NCI-H2171 treated with DMSO at 0.1 percent for 48 hours (cell line): ENCODE measurements at regions not wholly inside any gene's neighbourhood (a gene's known extent, or its start where the extent isn't known, plus 50 kb on each side); places are given as distances from the start of the nearest gene placed in this dataset.

Source experiments
- DNase-seq: peaks from one replicate; lab custom pipeline; 2025; lab: John Stamatoyannopoulos, UW

DNA sequence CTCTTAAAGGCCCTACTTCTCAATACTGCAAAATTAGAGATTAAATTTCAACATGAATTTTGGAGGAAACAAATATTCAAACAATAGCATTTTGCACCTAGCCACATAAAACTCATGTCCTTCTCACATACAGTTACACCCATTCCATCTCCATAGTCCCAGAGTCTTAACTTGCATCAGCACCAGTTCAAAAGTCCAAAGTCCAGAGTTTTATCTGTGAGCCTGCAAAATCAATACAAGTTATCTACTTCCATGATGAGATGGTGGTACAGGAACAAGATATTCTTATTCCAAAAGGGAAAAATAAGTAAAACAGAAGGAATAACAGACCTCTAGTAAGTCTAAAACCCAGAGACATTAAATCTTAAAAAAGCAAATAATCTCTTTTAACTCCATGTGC, 686.0 kb upstream of the ADGRL4 start:
- no peak for DNase-seq

DNA sequence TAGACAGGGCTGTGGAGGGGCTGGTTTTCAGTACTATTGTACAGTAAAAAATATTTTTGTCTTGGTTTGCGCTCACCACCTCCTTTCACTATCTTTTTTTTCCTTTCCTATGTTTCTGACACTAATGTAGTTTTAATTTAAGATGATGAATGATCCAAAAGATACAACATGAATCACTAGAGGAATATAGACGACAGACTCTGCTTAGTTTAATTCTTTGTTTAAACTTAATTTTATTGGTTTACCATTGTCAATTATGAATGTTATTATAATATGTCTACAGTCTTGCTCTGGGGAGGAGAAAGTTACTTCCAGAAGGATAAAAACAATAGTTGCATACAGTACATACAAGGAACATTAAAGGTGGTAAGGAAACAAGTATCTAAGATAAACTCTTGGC, 682.4 kb upstream of the ADGRL4 start:
- no peak for DNase-seq

DNA sequence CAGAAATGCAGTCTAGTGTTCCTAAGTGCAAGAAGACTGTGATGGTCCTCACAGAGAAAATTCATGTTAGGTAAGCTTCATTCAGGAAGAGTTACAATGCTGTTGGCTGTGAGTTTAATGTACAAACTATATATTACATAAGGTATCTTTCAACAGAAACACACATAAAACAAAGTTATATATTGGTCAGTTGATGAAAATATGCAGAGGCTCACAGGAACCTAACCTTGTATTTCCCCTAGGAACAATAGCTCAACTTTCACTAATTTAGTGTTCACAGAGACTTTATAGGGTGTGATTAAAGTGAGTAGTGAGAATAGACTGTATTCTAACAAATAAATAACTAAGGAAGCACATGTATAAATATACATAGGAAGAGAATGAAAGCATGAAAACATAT, 676.9 kb upstream of the ADGRL4 start:
- DNase-seq = no peak

DNA sequence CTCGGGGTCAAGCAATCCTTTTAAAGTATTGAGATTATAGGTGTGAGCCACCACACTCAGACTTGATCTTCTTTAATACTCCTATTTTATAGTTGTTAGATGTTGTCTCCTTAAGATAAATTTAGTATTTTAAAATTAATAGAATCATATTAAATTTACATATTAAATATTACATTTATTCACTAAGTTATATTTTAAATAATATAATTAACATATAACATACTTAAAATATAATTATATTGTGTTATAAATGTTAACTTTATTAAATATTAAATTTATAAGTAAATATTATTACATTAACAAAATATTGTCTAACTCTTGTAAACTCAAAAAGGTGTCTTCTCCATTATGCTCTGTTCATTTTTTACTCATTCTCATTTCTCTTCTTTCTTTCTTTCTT, 675.9 kb upstream of the ADGRL4 start:
- DNase-seq = no peak

DNA sequence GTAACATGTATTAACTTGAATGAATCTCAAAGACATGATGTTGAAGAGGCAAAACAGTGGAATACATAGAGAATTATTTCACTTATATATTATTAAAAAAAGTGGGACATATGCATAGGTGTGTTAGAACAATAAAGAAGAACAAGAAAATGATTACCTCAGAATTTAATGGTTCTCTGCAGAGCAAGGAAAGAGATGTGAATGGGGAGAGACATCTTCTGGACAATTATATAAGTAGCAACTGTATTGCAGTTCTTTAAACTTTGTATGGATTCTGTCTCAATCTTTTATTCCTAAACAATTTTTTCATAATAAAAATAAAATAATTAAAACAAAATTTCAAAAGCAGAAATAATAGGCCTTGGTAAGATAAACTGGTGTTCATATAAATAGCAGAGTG, 674.9 kb upstream of the ADGRL4 start:
- no peak for DNase-seq

DNA sequence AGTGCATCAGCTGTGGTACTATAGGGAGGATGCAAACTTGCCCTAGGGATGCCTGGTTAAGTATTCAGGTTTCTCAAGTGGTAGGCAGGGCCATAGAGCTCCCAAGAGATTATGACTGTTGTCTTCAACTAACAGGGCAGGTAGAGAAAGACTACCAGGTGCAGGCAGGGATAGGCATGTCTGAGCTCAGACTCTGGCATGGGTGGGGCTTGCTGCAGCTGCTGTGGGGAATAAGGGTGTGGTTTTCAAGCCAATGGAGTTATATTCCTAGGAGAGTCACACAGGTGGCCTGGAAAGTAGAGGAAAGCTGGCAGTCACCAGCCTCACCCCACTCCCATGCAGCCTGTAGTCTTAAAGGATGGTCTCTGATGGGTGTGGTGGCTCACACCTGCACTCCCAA, 673.4 kb upstream of the ADGRL4 start:
- peak; percentile 56 for DNase-seq

DNA sequence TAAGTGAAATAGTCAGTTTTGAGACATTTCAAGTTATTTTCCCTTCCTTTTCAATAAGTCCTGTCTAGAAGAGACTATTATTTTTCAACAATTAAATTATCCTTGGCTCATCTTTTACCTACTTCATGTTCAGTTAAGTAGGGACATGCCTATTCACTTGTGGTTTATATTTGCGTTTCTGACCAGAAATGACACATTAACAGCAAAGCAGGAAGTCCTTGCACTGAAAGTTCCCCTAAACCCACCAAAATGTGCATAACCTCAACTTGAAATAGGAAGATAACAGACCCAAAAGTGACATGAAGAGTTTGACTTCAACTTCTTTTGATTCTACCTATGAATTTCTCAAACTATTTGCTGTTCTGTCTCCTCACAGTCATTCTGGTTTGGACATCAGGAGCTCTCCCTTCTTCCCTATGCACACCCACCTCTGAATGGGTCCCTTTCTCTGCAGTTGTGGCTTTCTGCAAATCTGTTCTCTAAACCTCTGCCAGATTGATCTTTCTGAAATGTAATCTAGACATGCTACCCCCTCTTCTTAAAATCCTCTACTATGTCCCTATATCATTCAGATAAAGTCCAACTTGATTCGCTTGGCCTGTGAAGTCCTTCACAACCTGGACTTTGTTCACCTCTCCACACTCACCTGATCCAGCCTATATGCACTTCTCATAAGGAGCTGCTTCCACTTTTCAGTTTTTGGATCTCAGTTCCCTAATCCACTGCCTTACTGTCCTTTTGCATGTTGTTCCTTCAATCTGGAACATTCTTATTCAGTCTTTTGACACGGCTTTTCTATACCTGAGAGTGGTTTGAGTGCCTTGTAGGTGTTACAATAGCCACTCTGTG, 661.5 kb upstream of the ADGRL4 start:
- DNase-seq = no peak

DNA sequence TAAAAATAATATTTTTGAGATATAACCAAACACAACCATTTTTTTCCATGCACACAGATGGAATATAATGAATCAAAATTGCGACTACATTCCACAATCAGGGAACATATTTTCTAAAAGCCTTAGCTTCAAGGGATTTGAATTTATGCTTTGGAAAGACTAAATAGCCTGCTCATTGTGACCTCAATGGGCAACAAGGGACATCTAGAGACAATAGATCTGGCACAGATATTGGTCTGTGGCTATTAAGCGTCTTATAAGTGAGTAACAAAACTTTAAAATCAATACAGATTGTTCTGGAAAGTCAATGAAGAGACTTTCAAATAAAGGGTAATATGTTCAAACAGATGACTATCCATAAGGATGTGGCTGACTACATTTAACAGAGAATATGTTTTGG, 660.6 kb upstream of the ADGRL4 start:
- no peak for DNase-seq

DNA sequence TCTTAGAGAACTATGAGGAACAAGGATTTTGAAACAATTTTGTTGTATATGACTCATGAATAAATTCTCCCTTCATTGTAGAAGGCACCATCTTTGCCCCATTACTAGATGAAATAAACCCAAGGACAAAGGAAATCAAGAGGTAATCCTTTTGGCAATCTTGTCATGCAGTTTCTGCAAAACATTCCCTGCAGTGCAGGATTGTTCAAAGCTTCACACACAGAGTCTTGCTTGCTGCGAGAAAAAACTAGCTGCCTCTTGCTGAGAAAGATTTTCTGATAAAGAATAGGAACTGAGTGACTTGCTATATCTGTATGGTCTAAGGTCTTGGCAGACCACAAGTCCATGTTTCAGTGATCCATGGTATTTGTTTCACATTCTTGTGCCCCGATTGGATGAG, 657.4 kb upstream of the ADGRL4 start:
- DNase-seq = no peak

DNA sequence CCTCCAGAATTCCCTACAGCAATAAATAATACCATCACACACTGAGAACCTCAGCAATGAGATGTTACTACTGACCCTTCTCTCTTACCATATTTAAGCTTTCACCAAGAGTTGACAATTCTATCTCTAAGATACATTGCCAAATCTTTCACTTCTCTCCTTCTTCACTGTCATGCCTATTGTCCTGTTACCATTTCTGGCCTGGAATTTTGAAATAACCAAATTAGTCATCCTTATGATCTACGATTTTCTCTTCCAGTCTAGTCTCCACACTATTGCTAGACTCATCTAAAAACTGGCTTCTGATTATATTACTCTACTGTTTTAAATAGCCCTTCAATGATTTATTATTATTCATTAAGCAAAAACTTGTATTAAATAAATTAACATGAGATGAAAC, 656.1 kb upstream of the ADGRL4 start:
- DNase-seq = no peak

DNA sequence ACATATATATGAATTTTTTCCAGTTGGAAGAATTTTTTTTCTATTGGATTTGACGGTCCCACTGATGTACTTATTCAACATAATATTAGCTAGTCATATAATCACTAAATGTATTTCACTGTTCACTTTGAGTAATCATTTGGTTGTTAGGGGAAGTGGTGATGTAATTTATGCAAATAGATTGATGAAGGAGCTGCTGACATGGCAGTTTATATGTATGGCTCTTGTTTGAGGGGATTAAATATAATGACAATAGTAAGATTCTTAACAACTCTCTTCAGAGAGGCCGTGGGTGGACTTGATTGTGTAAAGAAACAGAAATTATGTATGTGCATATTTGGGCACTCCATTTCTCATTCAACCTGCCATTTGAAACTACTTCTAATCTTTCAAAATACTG, 653.6 kb upstream of the ADGRL4 start:
- DNase-seq = no peak

DNA sequence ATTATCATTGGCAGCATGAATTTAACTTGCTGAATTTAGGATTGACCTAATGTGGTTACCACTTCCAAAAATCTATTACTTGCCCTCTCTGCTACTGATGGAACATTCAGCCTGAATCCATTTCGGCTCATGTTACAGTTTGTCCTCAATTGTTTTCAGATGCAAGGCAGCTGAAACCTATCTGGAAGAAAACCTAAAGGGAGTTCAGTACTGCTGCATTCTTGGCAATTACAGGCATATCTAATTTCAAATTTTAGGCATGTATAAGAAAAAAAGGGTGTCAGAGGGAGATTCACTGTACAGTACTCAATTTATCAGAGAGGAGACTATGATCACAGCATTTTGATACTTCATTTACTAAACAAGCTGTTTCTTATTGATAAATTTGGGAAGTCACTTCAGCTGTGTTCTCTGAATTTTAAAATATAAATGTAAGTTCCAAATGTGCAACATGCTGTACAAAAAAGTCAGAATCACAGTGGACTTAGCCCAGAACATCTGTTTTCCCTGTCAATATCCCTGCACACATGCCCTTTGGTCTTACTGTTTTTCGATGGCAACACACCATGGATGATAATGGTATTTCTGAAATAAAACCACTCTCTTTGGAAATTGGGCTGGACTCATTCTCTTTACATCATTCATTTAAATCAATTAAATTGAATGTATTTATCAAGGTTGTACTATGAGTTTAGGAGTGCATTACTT, 651.6 kb upstream of the ADGRL4 start:
- DNase-seq = peak; percentile 26

DNA sequence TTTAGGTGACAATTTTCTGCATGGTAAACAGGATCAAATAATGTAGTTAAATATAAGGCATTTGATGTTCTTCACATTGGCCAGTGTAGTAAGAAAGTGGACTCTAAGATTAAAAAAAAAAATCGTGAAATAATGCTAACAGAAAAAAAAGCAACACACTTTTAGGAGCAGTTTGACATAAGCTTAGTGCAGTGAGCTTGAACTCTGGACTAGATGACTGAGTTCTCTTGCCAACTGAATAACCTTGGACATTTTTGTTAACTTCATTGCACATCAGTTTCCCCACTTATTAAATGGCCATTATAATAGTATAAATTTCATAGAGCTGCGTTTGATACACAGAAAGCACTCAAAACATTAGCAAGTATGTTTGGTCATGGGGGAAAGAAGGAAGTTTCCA, 649.3 kb upstream of the ADGRL4 start:
- DNase-seq = no peak

DNA sequence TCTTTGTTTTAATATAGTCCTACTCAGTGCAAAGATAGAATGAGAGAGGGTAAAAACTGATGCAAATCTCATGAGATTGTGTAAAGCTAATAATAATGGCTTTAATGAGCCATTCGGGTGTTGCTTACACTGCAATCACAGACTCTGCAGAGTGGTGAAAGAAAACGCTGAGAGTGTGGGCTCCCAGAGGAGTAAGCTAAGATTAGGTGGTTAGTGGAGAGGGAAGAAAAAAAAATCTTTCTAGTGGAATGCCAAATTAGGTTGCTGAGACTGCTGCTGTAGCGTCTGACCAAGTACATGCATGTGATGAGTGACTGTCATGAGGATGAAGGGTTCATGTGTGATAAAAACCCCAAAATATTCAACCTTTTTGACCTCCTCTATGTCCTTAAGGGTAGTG, 645.9 kb upstream of the ADGRL4 start:
- no peak for DNase-seq

DNA sequence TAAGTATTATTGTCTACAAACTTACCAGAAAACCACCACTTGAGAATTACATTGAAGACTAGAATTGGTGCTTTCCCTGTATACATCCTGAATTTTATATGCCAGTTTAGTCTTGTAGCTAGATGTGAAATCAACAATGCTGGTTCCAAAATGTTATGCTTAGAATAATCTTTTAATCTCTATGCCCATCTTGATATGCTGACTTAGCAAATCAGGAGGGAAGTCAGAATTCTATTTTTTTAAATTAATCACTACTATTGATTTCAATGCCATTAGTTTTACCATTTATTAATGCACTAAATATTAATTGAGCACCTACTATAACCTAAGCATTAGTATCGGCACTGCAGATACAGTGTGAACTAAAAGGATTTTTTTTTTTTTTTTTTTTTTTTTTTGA, 641.6 kb upstream of the ADGRL4 start:
- no peak for DNase-seq

DNA sequence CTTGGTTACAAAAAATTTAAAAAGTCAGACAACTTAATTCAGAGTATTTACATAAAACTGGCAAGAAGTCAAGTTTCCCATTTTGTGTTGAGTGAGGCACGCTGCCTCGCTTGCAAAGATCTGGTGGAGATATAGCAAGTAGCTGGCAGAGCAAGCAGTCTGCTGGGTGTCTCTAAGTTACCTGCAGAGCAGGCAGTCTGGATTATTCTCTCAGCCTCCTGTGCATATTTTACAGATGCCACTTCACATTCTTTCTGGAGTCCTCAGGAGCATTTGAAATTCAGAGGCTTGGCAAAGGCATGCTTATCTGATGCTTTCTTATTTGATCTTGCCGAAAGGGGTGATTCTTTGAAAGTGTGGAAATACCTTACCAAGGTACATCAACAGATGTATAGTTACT, 640.4 kb upstream of the ADGRL4 start:
- no peak for DNase-seq

DNA sequence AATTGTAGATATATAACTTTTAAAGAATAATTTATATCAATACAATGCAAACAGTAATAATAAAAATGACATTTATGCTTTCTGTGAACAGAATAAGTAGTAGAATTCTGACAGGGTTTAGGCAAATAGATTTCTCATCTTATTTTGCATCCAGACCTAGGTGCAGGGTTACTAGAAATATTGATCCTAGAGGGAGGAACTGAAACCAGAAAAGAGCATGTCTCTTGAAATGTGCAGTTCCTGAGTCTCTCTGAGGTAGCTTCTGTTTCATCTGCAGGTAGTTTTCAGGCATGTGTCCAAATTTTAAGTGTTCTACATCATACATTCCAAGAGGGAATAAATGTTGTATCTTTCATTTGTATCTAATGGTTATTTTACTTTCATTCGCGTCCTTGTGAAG, 631.9 kb upstream of the ADGRL4 start:
- no peak for DNase-seq

DNA sequence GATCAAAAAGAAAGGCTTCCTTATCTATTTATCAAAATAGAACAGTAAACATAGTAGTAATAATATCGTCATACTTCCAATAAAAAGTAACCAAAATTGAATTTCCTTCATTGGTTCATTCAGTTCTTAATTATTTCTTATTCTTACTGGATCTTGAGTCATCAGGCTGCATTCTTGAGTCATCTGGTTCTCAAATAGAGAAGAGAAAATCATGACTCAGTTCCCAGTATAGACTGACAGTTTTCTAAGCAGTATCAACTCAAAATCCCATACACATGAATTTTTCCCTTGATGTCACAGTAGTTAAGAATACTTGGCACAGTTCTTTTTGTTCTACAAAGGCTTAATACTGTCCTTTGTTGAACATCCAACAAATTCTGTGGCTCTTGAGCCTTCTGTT, 626.9 kb upstream of the ADGRL4 start:
- no peak for DNase-seq

DNA sequence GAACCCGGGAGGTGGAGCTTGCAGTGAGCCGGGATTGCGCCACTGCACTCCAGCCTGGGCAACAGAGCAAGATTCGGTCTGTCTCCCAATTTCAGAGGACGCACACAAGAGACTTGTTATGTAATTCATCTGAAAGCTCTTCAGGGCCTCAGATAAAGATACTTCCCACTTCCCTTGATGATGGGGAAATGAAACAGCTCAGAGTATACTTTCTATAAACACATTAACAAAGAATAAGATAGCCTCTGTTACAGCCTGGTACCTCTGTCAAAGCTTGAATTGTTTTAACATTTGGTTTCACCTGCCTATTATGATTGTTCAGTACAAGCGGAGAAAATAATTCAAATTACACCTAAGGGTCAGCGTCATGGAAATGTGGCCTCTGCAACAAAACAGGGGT, 622.9 kb upstream of the ADGRL4 start:
- DNase-seq = no peak

DNA sequence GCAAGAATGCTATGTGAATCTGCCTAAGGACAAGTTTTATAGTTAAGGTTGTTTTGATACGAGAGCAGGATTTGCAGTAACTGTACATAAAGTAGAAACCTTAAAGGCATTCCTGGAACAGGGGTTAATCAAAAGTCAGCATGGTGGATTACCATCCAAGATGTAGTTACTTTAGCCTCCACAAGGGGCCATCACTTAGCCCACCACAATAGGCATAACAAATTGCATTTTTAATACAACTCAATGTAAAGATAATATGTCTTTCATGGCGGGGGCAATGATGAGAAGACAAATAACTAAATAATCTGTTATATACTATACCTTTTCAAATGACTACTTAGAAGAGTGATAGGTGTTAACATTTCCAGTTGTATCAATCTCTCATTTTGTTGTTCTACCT, 611.2 kb upstream of the ADGRL4 start:
- no peak for DNase-seq

DNA sequence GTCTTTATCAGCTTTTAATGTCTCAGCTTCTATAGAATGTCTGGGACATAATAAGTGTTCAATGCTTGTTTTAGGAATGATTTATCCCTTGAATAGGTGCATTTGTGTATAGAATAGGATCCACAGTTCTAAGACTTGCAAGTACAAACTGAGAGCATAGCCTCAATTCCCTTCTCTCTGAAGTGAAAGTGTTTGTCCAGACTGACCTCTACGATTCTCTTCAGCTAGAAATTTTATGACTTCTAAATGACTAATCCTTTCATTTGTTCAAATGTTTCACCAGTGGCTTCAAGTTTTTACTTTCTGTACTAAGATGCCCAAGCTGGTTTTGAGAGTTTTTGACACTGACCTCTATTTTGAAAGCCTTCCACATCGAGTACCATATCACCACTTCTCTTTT, 608.2 kb upstream of the ADGRL4 start:
- no peak for DNase-seq

DNA sequence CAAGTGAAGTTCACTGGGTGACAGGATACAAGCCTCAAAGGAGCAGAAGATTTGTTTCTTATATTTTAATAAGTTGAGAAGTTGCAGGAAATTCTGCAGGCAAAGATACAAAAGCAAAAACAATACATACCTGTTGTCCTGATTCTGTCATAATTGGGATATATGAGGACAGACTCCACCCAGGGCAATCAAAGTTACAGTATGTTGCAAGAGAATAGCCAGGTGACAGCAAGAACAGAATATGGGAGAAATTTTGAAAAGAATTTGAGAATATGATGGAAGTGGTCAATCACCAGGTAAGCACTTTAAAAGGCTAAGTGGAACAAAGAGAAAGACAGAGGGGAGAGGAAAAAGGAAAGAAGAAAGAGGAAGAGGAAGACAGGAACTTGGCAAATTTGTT, 607.6 kb upstream of the ADGRL4 start:
- no peak for DNase-seq

DNA sequence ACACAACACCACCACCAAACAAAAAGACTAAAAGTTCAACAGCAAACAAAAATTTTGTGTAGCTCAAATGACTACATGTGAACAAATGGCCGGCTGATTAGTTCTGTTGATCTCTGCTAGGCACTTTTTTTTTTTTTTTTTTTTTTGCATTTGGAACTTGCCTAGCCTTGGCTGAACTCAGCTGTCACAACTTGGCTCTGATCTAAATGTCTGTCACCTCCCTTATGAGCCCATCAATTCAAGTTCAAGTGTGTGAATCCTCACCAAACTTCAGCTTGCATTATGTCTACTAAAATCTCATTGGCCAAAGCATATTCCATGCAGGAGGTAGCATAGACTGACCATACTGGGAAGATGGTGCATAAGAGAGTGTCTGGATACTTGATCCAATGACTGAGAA, 606.5 kb upstream of the ADGRL4 start:
- DNase-seq = no peak
